ENCODE measurements at regions not wholly inside any gene's neighbourhood (a gene's known extent, or its start where the extent isn't known, plus 50 kb on each side); places are given as distances from the start of the nearest gene placed in this dataset.

DNA sequence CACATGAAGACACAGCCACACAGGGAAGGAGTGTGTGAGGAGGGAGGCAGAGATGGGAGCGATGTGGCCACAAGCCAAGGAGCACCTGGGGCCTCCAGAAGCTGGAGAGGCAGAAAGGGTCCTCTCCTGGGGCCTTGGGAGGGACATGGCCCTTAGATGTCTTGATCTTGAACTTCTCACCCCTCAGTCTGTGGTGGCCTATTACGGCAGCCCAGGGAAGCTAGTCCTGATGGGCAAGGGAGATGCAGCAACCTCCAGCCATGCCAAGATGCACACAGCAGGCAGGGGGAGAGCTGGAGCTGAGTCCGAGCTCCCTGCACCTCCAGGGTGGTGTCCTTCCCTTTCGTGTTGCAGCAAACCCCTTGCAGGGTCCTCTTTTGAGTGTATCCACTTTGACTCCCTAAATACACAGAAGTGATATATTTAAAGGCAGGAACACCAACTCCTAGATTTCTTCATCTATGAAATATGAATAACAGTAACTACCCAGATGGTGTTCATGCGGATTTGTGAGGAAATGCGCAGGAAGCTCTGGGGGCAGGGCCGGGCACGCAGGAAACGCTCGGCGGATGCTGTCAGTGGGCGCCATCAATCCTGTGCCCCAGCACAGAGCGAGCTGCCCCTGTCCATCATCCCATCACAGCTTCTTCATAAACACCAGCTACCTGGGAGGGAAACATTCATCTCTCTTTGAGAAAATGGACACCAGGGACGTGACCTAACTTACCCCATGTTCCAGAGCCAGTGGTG lies 230.4 kb upstream of the MYT1L start:
- TF ChIP-seq EZH2 (IDR thresholded peaks at IDR 0.05; ENCODE audit: low read length, missing control alignments) = no peak
- TF ChIP-seq CTCF (conservative IDR thresholded peaks at IDR 0.05 in 1 of 2, IDR thresholded peaks at IDR 0.05 in 1 of 2; ENCODE audit: low read depth in 1 of 2, low read length in 2 of 2) = no peak
- Histone ChIP-seq H4K20me1 (ENCODE audit: control insufficient read depth, extremely low read depth, insufficient read depth, low read length) (no peaks in the 10 kb centered on the region), H3K9ac (ENCODE audit: insufficient read depth, low read length) (no peak overlapping the region), H3K27me3 (ENCODE audit: control insufficient read depth, insufficient read depth, low read length) (no peaks in the 10 kb centered on the region), H3K9me3 (ENCODE audit: control insufficient read depth, insufficient read depth, low read depth, low read length) (peaks cover 1% of the 10 kb centered on the region), H3K4me1 (ENCODE audit: control insufficient read depth, extremely low read depth, insufficient read depth, low read length) (no peaks in the 10 kb centered on the region), H3K79me2 (ENCODE audit: control insufficient read depth, insufficient read depth, low read length) (no peaks in the 10 kb centered on the region), H3K4me3 (replicated peaks in 1 of 4; ENCODE audit: control extremely low read depth in 1 of 4, insufficient read depth in 1 of 4, low read depth in 3 of 4, low read length in 4 of 4) (no peak overlapping the region), H3K27ac (ENCODE audit: insufficient read depth, low read length) (no peak overlapping the region), H2AFZ (ENCODE audit: low read length) (no peak overlapping the region), H3K36me3 (ENCODE audit: control insufficient read depth, insufficient read depth, low read length) (no peaks in the 10 kb centered on the region), H3K4me2 (ENCODE audit: extremely low read depth, insufficient read depth, low read length) (no peak overlapping the region)
- no peak for DNase-seq (ENCODE audit: low read depth in 2 of 2)

- no peaks in the 10 kb centered on the region for H4K20me1 ChIP-seq (ENCODE audit: control insufficient read depth, extremely low read depth, insufficient read depth, low read length)
Observed at GRCh38 chr2:2560374-2561015, 229.4 kb upstream of the MYT1L start.

More at GRCh38 chr2:2560374-2561015, 229.4 kb upstream of the MYT1L start:
- H3K36me3 ChIP-seq (ENCODE audit: control insufficient read depth, insufficient read depth, low read length) = no peaks in the 10 kb centered on the region
- H3K4me3 ChIP-seq (replicated peaks in 1 of 4; ENCODE audit: control extremely low read depth in 1 of 4, insufficient read depth in 1 of 4, low read depth in 3 of 4, low read length in 4 of 4) = no peak overlapping the region
- H2AFZ ChIP-seq (ENCODE audit: low read length) = no peak overlapping the region
- TF ChIP-seq CTCF (conservative IDR thresholded peaks at IDR 0.05 in 1 of 2, IDR thresholded peaks at IDR 0.05 in 1 of 2; ENCODE audit: low read depth in 1 of 2, low read length in 2 of 2) (no peak), EZH2 (IDR thresholded peaks at IDR 0.05; ENCODE audit: low read length, missing control alignments) (no peak)
- H3K4me1 ChIP-seq (ENCODE audit: control insufficient read depth, extremely low read depth, insufficient read depth, low read length) = no peaks in the 10 kb centered on the region
- no peaks in the 10 kb centered on the region for H3K27me3 ChIP-seq (ENCODE audit: control insufficient read depth, insufficient read depth, low read length)
- no peaks in the 10 kb centered on the region for H3K79me2 ChIP-seq (ENCODE audit: control insufficient read depth, insufficient read depth, low read length)
- peaks cover 1% of the 10 kb centered on the region for H3K9me3 ChIP-seq (ENCODE audit: control insufficient read depth, insufficient read depth, low read depth, low read length)
- no peak overlapping the region for H3K4me2 ChIP-seq (ENCODE audit: extremely low read depth, insufficient read depth, low read length)
- H3K9ac ChIP-seq (ENCODE audit: insufficient read depth, low read length) = no peak overlapping the region
- no peak for DNase-seq (ENCODE audit: low read depth in 2 of 2)
- H3K27ac ChIP-seq (ENCODE audit: insufficient read depth, low read length) = no peak overlapping the region

Data from fibroblast of lung (primary cell).